ENCODE measurements at regions not wholly inside any gene's neighbourhood (a gene's known extent, or its start where the extent isn't known, plus 50 kb on each side); places are given as distances from the start of the nearest gene placed in this dataset.

GRCh38 chr4:152218576-152218975 is 317.3 kb downstream of the FBXW7 start:
- TF ChIP-seq, protein P1, sequence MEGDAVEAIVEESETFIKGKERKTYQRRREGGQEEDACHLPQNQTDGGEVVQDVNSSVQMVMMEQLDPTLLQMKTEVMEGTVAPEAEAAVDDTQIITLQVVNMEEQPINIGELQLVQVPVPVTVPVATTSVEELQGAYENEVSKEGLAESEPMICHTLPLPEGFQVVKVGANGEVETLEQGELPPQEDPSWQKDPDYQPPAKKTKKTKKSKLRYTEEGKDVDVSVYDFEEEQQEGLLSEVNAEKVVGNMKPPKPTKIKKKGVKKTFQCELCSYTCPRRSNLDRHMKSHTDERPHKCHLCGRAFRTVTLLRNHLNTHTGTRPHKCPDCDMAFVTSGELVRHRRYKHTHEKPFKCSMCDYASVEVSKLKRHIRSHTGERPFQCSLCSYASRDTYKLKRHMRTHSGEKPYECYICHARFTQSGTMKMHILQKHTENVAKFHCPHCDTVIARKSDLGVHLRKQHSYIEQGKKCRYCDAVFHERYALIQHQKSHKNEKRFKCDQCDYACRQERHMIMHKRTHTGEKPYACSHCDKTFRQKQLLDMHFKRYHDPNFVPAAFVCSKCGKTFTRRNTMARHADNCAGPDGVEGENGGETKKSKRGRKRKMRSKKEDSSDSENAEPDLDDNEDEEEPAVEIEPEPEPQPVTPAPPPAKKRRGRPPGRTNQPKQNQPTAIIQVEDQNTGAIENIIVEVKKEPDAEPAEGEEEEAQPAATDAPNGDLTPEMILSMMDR (IDR thresholded peaks at IDR 0.05), result no peak
- no peak for TF ChIP-seq POLR2A (IDR thresholded peaks at IDR 0.05)
